Muscle of leg (tissue), 3 donors: ENCODE measurements at regions not wholly inside any gene's neighbourhood (a gene's known extent, or its start where the extent isn't known, plus 50 kb on each side); places are given as distances from the start of the nearest gene placed in this dataset.
A peak's percentile ranks its signal among the peaks of the same experiment; 100 is the strongest.

Experiments
- DNase-seq: peaks from one replicate; pipeline ENCODE4 v3.0.0; 2013
- H3K27ac ChIP-seq: one replicate; pipeline ENCODE4 v1.5.1; 2013; ENCODE audit warnings: mild to moderate bottlenecking, low read length, control low read depth
- H3K27me3 ChIP-seq: one replicate; pipeline ENCODE4 v1.6.1; 2013; ENCODE audit warnings: low read length; ENCODE audit not compliant: control insufficient read depth, insufficient read depth
- H3K36me3 ChIP-seq: one replicate; pipeline ENCODE4 v1.6.1; 2013; ENCODE audit warnings: low read length; ENCODE audit not compliant: control insufficient read depth, insufficient read depth
- H3K4me1 ChIP-seq: one replicate; pipeline ENCODE4 v1.6.1; 2013; ENCODE audit warnings: low read length; ENCODE audit not compliant: control insufficient read depth, insufficient read depth
- H3K4me3 ChIP-seq: one replicate; pipeline ENCODE4 v1.5.1; 2013; ENCODE audit warnings: low read length, control low read depth
- H3K9me3 ChIP-seq: replicated peaks from 2 replicates; pipeline ENCODE4 v1.6.1; 2013; ENCODE audit warnings: low read depth, low read length; ENCODE audit not compliant: control insufficient read depth
- WGBS: methylation state at CpG from one replicate; pipeline ENCODE4 v1.1.5; 2013; ENCODE audit warnings: missing lambda C conversion rate; ENCODE audit not compliant: insufficient coverage; 5-methylcytosine and 5-hydroxymethylcytosine counted together

- peak; percentile 15 for DNase-seq
- no peaks in the 10 kb centered on the region for H3K4me1 ChIP-seq
- no peak overlapping the region for H3K4me3 ChIP-seq
- no peaks in the 10 kb centered on the region for H3K27me3 ChIP-seq
- no peaks in the 10 kb centered on the region for H3K36me3 ChIP-seq
- WGBS, result 13% methylated on average over 1 of the region's 4 CpGs
- no peaks in the 10 kb centered on the region for H3K9me3 ChIP-seq
- no peak overlapping the region for H3K27ac ChIP-seq
These were observed 1062.6 kb downstream of the NR2F1-AS1 start for GRCh38 chr5:92518318-92518904.

DNA sequence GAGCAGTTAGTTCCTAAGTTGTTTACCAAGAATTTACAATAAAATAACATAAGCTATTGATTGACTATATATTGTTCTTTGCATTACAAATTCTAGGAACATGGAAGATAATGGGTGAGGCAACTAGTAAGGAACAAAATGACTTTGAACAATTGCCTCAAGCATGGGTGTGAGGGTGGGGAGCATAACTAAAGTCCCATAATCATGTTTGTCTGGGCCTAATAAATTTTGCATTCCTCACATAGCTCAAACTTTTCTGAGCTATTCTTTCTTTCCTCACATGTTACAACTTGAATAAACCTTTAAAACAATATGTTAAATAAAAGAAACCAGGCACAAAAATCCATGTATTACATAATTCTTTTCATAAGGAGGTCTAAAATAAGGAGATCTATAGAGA is 1066.1 kb downstream of the NR2F1-AS1 start:
- Histone ChIP-seq H3K4me3 (no peak overlapping the region), H3K36me3 (no peaks in the 10 kb centered on the region), H3K4me1 (no peaks in the 10 kb centered on the region), H3K9me3 (peaks cover 6% of the 10 kb centered on the region), H3K27me3 (no peaks in the 10 kb centered on the region), H3K27ac (no peak overlapping the region)
- no peak for DNase-seq

DNA sequence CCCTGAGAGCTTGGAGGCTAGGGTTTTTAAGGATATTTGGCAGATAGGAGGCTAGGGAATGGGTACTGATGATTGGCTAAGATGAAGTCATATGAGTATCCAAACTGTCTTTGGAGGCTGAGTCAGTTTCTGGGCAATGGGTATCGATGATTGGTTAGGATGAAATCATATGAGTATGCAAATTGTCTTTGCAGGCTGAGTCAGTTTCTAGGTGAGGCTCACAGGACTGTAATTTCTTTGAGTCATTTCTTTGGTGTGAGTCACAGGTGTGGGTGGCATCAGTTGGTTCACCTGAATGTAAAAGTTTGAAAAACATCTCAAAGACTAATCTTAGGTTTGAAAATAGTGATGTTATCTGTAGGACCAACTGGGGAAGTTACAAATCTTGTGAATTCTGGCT is 1068.0 kb downstream of the NR2F1-AS1 start:
- WGBS, result 85% methylated on average over 1 of the region's 1 CpG
- H3K9me3 ChIP-seq, result peaks cover 18% of the 10 kb centered on the region
- no peak overlapping the region for H3K27ac ChIP-seq
- no peaks in the 10 kb centered on the region for H3K4me1 ChIP-seq
- DNase-seq, result no peak
- H3K27me3 ChIP-seq, result no peaks in the 10 kb centered on the region
- no peaks in the 10 kb centered on the region for H3K36me3 ChIP-seq
- no peak overlapping the region for H3K4me3 ChIP-seq

DNA sequence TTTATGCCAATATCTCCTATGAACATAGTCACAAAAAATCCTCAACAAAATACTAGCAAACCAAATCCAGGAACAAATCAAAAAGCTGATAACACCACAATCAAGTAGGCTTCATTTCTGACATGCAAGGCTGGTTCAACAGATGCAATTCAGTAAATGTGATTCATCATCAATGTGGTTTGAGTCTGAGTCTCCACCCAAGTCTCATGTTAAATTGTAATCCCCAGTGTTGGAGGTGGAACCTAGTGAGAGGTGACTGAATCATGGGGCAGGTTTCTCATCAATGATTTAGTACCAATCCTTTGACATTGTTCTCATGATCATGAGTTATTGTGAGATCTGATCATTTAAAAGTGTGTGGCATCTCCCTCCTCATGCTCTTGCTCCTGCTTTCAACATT is 1072.7 kb downstream of the NR2F1-AS1 start:
- no peaks in the 10 kb centered on the region for H3K27me3 ChIP-seq
- peaks cover 18% of the 10 kb centered on the region for H3K9me3 ChIP-seq
- no peak for DNase-seq
- H3K27ac ChIP-seq, result no peak overlapping the region
- no peaks in the 10 kb centered on the region for H3K36me3 ChIP-seq
- no peak overlapping the region for H3K4me3 ChIP-seq
- no peaks in the 10 kb centered on the region for H3K4me1 ChIP-seq

- H3K27me3 ChIP-seq, result no peaks in the 10 kb centered on the region
- no peaks in the 10 kb centered on the region for H3K4me1 ChIP-seq
- DNase-seq, result peak; percentile 16
- no peak overlapping the region for H3K4me3 ChIP-seq
- H3K9me3 ChIP-seq, result peaks cover 15% of the 10 kb centered on the region
- H3K27ac ChIP-seq, result no peak overlapping the region
- no peaks in the 10 kb centered on the region for H3K36me3 ChIP-seq
These were observed 1075.1 kb downstream of the NR2F1-AS1 start for GRCh38 chr5:92505925-92506324.

GRCh38 chr5:92505145-92505544 is 1075.9 kb downstream of the NR2F1-AS1 start:
- H3K4me3 ChIP-seq, result no peak overlapping the region
- H3K27me3 ChIP-seq, result no peaks in the 10 kb centered on the region
- H3K4me1 ChIP-seq, result no peaks in the 10 kb centered on the region
- DNase-seq, result peak; percentile 12
- H3K9me3 ChIP-seq, result peaks cover 14% of the 10 kb centered on the region
- H3K36me3 ChIP-seq, result no peaks in the 10 kb centered on the region
- WGBS, result no CpG with 5 or more reads among the region's 3 CpGs
- H3K27ac ChIP-seq, result no peak overlapping the region

- no peak for DNase-seq
- Histone ChIP-seq H3K27ac (no peak overlapping the region), H3K9me3 (peaks cover 6% of the 10 kb centered on the region), H3K4me1 (no peaks in the 10 kb centered on the region), H3K27me3 (no peaks in the 10 kb centered on the region), H3K36me3 (no peaks in the 10 kb centered on the region), H3K4me3 (no peak overlapping the region)
- WGBS, result 17% methylated on average over 1 of the region's 2 CpGs
These were observed 1076.7 kb downstream of the NR2F1-AS1 start for GRCh38 chr5:92504346-92504745.

DNA sequence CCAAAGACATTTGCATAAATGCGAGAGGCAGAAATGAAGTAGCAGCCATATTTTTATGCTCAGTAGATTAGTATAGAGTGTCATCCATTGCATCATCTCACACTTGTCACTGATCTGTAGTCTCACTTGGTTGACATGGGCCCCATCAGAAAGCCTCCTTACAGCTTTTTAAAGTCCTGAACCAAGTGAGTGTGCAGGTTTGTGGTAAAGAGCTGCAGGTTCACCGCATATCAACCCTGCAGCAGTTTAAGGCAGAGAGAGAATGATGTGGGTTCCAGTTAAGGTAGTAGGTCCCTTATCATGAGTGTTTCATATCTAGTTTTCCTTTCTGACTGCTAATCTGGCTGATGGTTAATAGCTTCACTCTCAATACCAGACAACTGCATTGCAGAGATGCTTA is 1080.3 kb downstream of the NR2F1-AS1 start:
- Histone ChIP-seq H3K4me1 (no peaks in the 10 kb centered on the region), H3K36me3 (no peaks in the 10 kb centered on the region)
- DNase-seq, result no peak

GRCh38 chr5:92496545-92496944 is 1084.5 kb downstream of the NR2F1-AS1 start:
- H3K27ac ChIP-seq, result no peak overlapping the region

More for the DNA sequence above, 1080.3 kb downstream of the NR2F1-AS1 start:
- Histone ChIP-seq H3K9me3 (no peaks in the 10 kb centered on the region), H3K27ac (no peak overlapping the region), H3K27me3 (no peaks in the 10 kb centered on the region), H3K4me3 (no peak overlapping the region)
- 100% methylated on average over 1 of the region's 2 CpGs for WGBS

DNA sequence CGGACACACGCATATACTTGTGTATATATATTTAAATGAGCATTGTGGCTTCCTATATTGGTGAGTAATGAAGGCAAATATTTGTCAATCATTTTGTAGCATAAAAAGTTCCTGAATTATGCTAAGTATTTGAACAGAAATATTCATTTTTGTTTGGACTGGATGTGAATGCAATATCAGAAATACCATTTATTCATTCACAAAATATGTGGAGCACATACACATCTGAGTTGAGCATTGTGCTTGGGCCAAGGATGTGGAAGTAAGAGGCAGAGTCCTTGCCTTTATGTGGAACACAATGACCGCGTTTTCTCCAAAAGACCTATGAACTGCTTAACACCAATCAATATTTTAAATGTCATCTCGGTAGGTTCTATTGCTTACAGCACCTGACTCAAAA is 1086.5 kb downstream of the NR2F1-AS1 start:
- no peak overlapping the region for H3K4me3 ChIP-seq
- no peak overlapping the region for H3K27ac ChIP-seq
- no peaks in the 10 kb centered on the region for H3K36me3 ChIP-seq
- WGBS, result no CpG with 5 or more reads among the region's 5 CpGs
- no peaks in the 10 kb centered on the region for H3K9me3 ChIP-seq
- DNase-seq, result no peak
- no peaks in the 10 kb centered on the region for H3K4me1 ChIP-seq
- H3K27me3 ChIP-seq, result no peaks in the 10 kb centered on the region

More at GRCh38 chr5:92496545-92496944, 1084.5 kb downstream of the NR2F1-AS1 start:
- Histone ChIP-seq H3K36me3 (no peaks in the 10 kb centered on the region), H3K9me3 (no peaks in the 10 kb centered on the region), H3K27me3 (no peaks in the 10 kb centered on the region), H3K4me3 (no peak overlapping the region), H3K4me1 (no peaks in the 10 kb centered on the region)
- no peak for DNase-seq

DNA sequence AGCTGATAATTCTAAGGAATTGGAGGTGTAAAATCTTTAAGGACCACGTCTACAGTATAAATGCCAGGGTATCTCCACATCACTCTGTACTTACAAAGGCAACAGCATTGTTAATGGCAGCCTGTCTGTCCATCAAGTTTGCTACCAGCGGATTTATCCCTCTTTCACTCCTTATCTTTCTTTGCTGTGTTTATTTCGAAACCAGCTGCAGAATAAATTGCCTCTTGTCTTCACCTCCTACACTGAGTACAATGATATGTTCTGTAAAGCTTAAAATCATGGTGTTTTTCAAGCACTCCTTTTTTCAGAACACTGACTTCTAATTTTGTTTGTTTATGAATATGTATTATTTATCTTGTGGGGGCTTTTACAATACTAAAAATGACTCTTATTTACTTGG is 1088.1 kb downstream of the NR2F1-AS1 start:
- Histone ChIP-seq H3K4me3 (no peak overlapping the region), H3K4me1 (no peaks in the 10 kb centered on the region), H3K27ac (no peak overlapping the region), H3K36me3 (no peaks in the 10 kb centered on the region), H3K27me3 (no peaks in the 10 kb centered on the region), H3K9me3 (no peaks in the 10 kb centered on the region)
- no CpG with 5 or more reads among the region's 3 CpGs for WGBS
- DNase-seq, result no peak
